ENCODE measurements at regions not wholly inside any gene's neighbourhood (a gene's known extent, or its start where the extent isn't known, plus 50 kb on each side); places are given as distances from the start of the nearest gene placed in this dataset.
"Not testable (repeated sequence)": the region's sequence is repeated elsewhere in the genome, so short reads cannot be mapped to it uniquely, and the experiment has no call there.

DNA sequence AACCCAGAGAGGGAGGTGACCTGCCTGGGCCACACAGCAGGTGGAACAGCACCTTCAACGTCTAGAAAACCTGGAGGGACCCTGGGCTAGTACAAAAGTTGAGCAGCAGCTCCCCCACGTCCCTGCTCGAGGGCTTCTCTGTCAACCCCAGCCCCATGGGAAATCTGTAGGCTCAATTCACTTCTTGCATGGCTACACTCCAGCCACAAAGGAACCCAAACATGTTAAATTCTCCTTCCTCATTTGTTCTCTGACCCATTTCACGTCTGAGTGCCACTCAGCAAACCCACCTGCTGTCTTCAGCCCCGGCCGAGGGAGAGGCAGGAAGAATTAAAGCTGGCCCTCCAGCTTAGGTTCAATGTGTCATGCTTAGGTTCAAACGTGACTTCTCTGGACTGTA, 418.5 kb downstream of the MIAT start:
- Histone ChIP-seq H3K9ac (ENCODE audit: control insufficient read depth, extremely low read depth, insufficient read depth, low read length) (no peak overlapping the region), H3K27ac (ENCODE audit: control insufficient read depth, insufficient read depth, low read length) (no peak overlapping the region), H3K36me3 (ENCODE audit: control insufficient read depth in 2 of 2, extremely low read depth in 1 of 2, insufficient read depth in 2 of 2, low read length in 2 of 2) (no peaks in the 10 kb centered on the region), H3K4me2 (ENCODE audit: control insufficient read depth, extremely low read depth, insufficient read depth, low read depth, low read length) (no peak overlapping the region), H3K4me1 (ENCODE audit: control insufficient read depth, extremely low read depth, insufficient read depth, low read length) (no peaks in the 10 kb centered on the region), H3K27me3 (ENCODE audit: control insufficient read depth, extremely low read depth, insufficient read depth, low read length) (no peaks in the 10 kb centered on the region), H3K79me2 (ENCODE audit: control insufficient read depth, insufficient read depth, low read length) (no peaks in the 10 kb centered on the region), H3K9me1 (ENCODE audit: control insufficient read depth, extremely low read depth, insufficient read depth, low read length) (no peaks in the 10 kb centered on the region), H3K9me3 (ENCODE audit: control insufficient read depth, low read depth, low read length) (no peaks in the 10 kb centered on the region), H4K20me1 (ENCODE audit: control insufficient read depth, extremely low read depth, insufficient read depth, low read length) (no peaks in the 10 kb centered on the region), H3K4me3 (ENCODE audit: control insufficient read depth in 2 of 3, extremely low read depth in 1 of 3, insufficient read depth in 2 of 3, low read depth in 1 of 3, low read length in 3 of 3) (no peak overlapping the region), H2AFZ (ENCODE audit: control insufficient read depth, low read length) (no peak overlapping the region)
- TF ChIP-seq, protein P1, sequence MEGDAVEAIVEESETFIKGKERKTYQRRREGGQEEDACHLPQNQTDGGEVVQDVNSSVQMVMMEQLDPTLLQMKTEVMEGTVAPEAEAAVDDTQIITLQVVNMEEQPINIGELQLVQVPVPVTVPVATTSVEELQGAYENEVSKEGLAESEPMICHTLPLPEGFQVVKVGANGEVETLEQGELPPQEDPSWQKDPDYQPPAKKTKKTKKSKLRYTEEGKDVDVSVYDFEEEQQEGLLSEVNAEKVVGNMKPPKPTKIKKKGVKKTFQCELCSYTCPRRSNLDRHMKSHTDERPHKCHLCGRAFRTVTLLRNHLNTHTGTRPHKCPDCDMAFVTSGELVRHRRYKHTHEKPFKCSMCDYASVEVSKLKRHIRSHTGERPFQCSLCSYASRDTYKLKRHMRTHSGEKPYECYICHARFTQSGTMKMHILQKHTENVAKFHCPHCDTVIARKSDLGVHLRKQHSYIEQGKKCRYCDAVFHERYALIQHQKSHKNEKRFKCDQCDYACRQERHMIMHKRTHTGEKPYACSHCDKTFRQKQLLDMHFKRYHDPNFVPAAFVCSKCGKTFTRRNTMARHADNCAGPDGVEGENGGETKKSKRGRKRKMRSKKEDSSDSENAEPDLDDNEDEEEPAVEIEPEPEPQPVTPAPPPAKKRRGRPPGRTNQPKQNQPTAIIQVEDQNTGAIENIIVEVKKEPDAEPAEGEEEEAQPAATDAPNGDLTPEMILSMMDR (optimal IDR thresholded peaks at IDR 0.05 in 1 of 3, IDR thresholded peaks at IDR 0.05 in 1 of 3, conservative IDR thresholded peaks at IDR 0.05 in 1 of 3; ENCODE audit: extremely low read depth in 1 of 3, insufficient read depth in 2 of 3, low read length in 3 of 3), result no peak
- no peak for TF ChIP-seq EZH2 (IDR thresholded peaks at IDR 0.05; ENCODE audit: low read length)
- FAIRE-seq, result no peak
- no peak for DNase-seq (ENCODE audit: low read depth, low spot score)
- dilution Hi-C loops (cut with MboI; ENCODE audit: extremely low pct_ligation_motif_present, low sequenced_read_pairs), result no loop called here

- H3K27ac ChIP-seq (ENCODE audit: control insufficient read depth, insufficient read depth, low read length); H3K79me2 ChIP-seq (ENCODE audit: control insufficient read depth, insufficient read depth, low read length); H2AFZ ChIP-seq (ENCODE audit: control insufficient read depth, low read length); H3K4me1 ChIP-seq (ENCODE audit: control insufficient read depth, extremely low read depth, insufficient read depth, low read length); dilution Hi-C loops (cut with MboI; ENCODE audit: extremely low pct_ligation_motif_present, low sequenced_read_pairs); H3K4me3 ChIP-seq (ENCODE audit: control insufficient read depth in 2 of 3, extremely low read depth in 1 of 3, insufficient read depth in 2 of 3, low read depth in 1 of 3, low read length in 3 of 3); DNase-seq (ENCODE audit: low read depth, low spot score); H3K27me3 ChIP-seq (ENCODE audit: control insufficient read depth, extremely low read depth, insufficient read depth, low read length); H3K9me1 ChIP-seq (ENCODE audit: control insufficient read depth, extremely low read depth, insufficient read depth, low read length); H3K9ac ChIP-seq (ENCODE audit: control insufficient read depth, extremely low read depth, insufficient read depth, low read length); H3K4me2 ChIP-seq (ENCODE audit: control insufficient read depth, extremely low read depth, insufficient read depth, low read depth, low read length); FAIRE-seq; H3K9me3 ChIP-seq (ENCODE audit: control insufficient read depth, low read depth, low read length); H3K36me3 ChIP-seq (ENCODE audit: control insufficient read depth in 2 of 2, extremely low read depth in 1 of 2, insufficient read depth in 2 of 2, low read length in 2 of 2); H4K20me1 ChIP-seq (ENCODE audit: control insufficient read depth, extremely low read depth, insufficient read depth, low read length): not testable (repeated sequence)
Measured at GRCh38 chr22:27078064-27078463, 420.7 kb downstream of the MIAT start.

- no peaks in the 10 kb centered on the region for H3K9me3 ChIP-seq (ENCODE audit: control insufficient read depth, low read depth, low read length)
- no peak for DNase-seq (ENCODE audit: low read depth, low spot score)
- dilution Hi-C loops (cut with MboI; ENCODE audit: extremely low pct_ligation_motif_present, low sequenced_read_pairs), result no loop called here
- no peak overlapping the region for H3K4me3 ChIP-seq (ENCODE audit: control insufficient read depth in 2 of 3, extremely low read depth in 1 of 3, insufficient read depth in 2 of 3, low read depth in 1 of 3, low read length in 3 of 3)
- H3K9me1 ChIP-seq (ENCODE audit: control insufficient read depth, extremely low read depth, insufficient read depth, low read length), result no peaks in the 10 kb centered on the region
- no peaks in the 10 kb centered on the region for H3K79me2 ChIP-seq (ENCODE audit: control insufficient read depth, insufficient read depth, low read length)
- no peaks in the 10 kb centered on the region for H3K36me3 ChIP-seq (ENCODE audit: control insufficient read depth in 2 of 2, extremely low read depth in 1 of 2, insufficient read depth in 2 of 2, low read length in 2 of 2)
- H3K4me2 ChIP-seq (ENCODE audit: control insufficient read depth, extremely low read depth, insufficient read depth, low read depth, low read length), result no peak overlapping the region
- TF ChIP-seq, protein P1 (optimal IDR thresholded peaks at IDR 0.05 in 1 of 3, IDR thresholded peaks at IDR 0.05 in 1 of 3, conservative IDR thresholded peaks at IDR 0.05 in 1 of 3; ENCODE audit: extremely low read depth in 1 of 3, insufficient read depth in 2 of 3, low read length in 3 of 3), result no peak
- no peak for TF ChIP-seq EZH2 (IDR thresholded peaks at IDR 0.05; ENCODE audit: low read length)
- no peak for FAIRE-seq
- no peaks in the 10 kb centered on the region for H4K20me1 ChIP-seq (ENCODE audit: control insufficient read depth, extremely low read depth, insufficient read depth, low read length)
- no peak overlapping the region for H3K9ac ChIP-seq (ENCODE audit: control insufficient read depth, extremely low read depth, insufficient read depth, low read length)
- no peaks in the 10 kb centered on the region for H3K4me1 ChIP-seq (ENCODE audit: control insufficient read depth, extremely low read depth, insufficient read depth, low read length)
- no peak overlapping the region for H2AFZ ChIP-seq (ENCODE audit: control insufficient read depth, low read length)
- H3K27me3 ChIP-seq (ENCODE audit: control insufficient read depth, extremely low read depth, insufficient read depth, low read length), result no peaks in the 10 kb centered on the region
- no peak overlapping the region for H3K27ac ChIP-seq (ENCODE audit: control insufficient read depth, insufficient read depth, low read length)
Measured at GRCh38 chr22:27080036-27080578, 422.7 kb downstream of the MIAT start.

Measured in keratinocyte (primary cell).